AG10803 (cell line): ENCODE measurements at regions not wholly inside any gene's neighbourhood (a gene's known extent, or its start where the extent isn't known, plus 50 kb on each side); places are given as distances from the start of the nearest gene placed in this dataset.

Experiments used
- DNase-seq: peaks from one replicate; pipeline ENCODE4 v3.0.0; 2010; ENCODE audit warnings: low read depth
- H3K4me3 ChIP-seq: 2 replicates; pipeline ENCODE4 v1.5.1; 2011; ENCODE audit warnings: mild to moderate bottlenecking, low read length, control low read depth
- CTCF ChIP-seq: conservative IDR thresholded peaks from 2 replicates; pipeline ENCODE4 v1.5.1; 2011; ENCODE audit warnings: mild to moderate bottlenecking, low read length, control low read depth, inconsistent platforms

DNA sequence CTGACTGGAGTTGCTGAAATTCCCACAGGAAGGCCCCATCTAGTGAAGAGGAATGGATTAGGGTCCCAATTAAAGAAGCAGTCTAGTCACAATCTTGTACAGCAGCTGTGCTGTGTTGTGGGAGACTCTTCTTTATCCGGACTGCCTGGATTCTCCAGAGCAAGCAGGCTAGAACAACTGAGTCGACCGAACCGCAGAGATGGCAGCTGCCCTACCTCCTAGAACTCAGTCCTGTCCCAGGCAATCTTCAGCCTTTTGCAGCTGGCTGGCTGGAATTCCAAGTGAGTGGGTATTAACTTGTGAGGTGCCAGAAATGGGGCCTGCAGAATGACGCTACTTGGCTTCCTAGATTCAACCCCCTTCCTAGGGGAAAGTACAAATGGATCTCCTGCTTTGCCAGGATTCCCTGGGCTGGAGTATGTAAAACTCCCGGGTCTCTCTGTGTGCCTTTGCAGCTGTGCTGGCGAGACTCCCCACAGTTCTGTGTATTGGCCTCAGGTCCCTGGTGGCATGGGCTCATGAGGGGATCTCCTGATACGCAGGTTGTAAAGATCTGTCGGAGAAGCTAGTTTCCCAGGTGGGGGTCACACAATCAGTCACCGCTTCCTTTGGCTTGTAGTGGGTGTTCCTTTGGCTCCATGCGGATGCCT is 1952.6 kb upstream of the LRRTM1 start:
- no peak for TF ChIP-seq CTCF
- H3K4me3 ChIP-seq: no peak overlapping the region
- no peak for DNase-seq

DNA sequence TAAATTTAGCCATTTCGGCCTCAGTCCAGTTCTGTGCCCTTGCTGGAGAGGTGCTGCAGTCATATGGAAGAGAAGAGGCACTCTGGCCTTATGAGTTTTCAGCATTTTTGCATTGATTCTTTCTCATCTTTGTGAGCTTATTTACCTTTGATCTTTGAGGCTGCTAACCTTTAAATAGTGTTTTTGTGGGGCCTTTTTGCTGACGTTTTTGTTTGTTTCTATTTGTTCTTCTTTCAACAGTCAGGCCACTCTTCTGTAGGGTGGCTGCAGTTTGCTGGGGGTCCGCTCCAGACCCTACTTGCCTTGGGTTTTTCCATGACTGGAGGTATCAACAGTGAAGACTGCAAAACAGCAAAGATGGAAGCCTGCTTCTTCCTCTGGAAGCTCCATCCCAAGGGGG is 1951.7 kb upstream of the LRRTM1 start:
- H3K4me3 ChIP-seq: no peak overlapping the region
- no peak for TF ChIP-seq CTCF
- DNase-seq: no peak

GRCh38 chr2:82254728-82255127 is 1950.2 kb upstream of the LRRTM1 start:
- no peak for TF ChIP-seq CTCF
- H3K4me3 ChIP-seq: no peak overlapping the region
- DNase-seq: no peak

DNA sequence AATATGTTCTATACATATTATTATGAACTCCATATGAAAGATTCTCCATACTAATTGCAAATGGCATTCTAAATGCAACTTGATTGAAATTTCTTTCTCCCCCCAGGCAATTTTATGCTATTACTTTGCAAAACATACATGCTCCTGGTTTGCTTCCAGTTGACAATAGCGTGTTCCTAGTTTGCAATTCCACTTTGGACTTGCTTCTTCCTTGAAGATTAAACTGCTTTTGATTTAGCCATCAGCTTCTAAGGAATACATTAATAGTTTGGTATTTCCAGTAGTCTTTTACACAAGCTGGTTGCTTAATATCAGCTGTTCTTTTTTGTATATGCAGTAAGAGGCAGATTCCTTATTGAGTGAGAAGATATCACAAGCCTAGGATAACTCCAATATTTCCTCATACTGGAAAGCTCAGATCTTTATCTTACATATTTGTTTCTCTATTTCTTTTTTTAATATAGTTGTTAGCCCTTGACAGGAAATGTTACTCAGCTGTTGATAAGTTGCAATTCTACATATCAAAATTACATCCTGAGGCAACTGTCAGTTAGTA is 1941.7 kb upstream of the LRRTM1 start:
- DNase-seq: no peak
- H3K4me3 ChIP-seq: no peak overlapping the region
- TF ChIP-seq CTCF: no peak

- TF ChIP-seq CTCF: no peak
These were observed 1934.6 kb upstream of the LRRTM1 start for GRCh38 chr2:82239176-82239575.

GRCh38 chr2:82237994-82238662 is 1933.6 kb upstream of the LRRTM1 start:
- H3K4me3 ChIP-seq: no peak overlapping the region
- no peak for DNase-seq
- TF ChIP-seq CTCF: no peak

More at GRCh38 chr2:82239176-82239575, 1934.6 kb upstream of the LRRTM1 start:
- DNase-seq: no peak
- no peak overlapping the region for H3K4me3 ChIP-seq

GRCh38 chr2:82234283-82234874 is 1929.8 kb upstream of the LRRTM1 start:
- DNase-seq: no peak
- H3K4me3 ChIP-seq: no peak overlapping the region
- TF ChIP-seq CTCF: no peak
